HG03469 (cell line): ENCODE measurements at regions not wholly inside any gene's neighbourhood (a gene's known extent, or its start where the extent isn't known, plus 50 kb on each side); places are given as distances from the start of the nearest gene placed in this dataset.

Experiments
- ATAC-seq: cut with Tn5 transposase; IDR thresholded peaks from one replicate; pipeline ENCODE4 v1.9.1; 2021; ENCODE audit warnings: mild to moderate bottlenecking, moderate library complexity, moderate number of reproducible peaks; ENCODE audit not compliant: unreplicated experiment

DNA sequence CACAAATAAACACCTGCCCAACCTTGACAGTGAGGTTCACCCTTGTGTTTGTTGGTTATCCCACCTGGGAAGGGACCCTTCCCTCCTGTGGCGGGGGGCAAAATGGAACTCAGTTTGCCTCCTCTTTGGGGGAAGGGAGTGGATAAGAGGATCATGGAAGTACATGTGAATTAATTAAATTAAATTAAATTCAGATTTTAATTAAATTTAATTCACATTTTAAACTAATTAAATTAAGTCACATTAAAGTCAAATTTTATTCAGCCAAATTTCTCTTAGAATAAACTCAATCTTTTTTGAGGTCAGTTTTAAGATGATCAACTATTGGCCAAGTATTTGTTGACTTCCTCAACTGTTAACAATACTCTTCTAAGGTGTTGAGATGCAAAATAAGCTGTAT lies 252.4 kb upstream of the AJAP1 start:
- no peak for ATAC-seq

DNA sequence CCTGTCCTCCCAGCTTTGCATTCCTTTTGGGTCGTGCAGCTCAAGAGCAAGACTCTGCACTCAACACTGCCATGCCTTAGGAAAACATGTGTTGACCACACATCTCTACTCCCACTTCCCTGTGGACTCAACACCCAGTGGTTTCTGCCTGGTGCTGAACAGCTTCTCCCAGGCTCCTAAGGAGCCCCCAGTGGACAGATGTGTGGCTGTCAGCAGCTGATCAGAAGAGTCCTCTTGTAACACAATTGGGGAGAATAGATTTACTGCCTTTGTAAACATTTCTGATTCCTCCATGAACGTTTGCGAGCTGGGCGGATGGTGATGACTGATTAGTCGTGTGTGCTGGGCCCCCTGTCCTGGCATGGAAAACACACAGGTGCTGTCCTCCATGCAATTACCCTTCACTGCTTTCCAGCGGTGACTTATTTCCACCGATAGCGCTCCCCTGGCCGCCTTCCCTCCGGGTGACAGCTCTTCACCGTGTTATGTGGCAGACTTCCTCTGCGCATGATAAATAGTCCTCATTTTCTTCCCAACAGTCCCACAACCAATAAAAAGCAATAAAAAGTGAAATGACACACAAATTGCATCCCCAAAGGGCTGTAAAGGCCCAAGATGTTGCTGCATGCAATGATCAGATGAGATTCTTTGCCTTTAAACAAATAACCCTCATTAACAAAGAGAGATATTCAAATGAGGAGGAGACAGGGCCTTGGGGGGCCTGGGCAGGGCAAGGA lies 249.4 kb upstream of the AJAP1 start:
- ATAC-seq, result no peak

DNA sequence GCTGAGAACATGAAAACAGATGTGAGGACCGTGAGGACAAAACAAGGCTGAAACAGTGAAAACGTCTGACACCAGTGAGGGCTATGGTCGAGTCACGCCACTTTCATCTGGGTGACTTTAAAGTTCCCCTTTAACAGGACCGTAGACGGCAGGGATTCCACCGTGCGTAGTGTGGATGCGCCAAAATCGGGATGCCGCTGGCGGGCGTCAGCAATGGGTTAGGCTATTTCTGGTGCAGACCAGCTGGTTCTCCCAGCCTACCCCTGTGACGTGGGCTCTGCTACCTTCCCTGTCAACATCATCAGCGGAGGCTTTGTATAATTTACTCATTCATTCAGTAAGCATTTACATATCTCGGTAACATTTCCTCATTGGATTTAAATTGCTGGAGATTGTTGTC lies 246.6 kb upstream of the AJAP1 start:
- ATAC-seq, result no peak

DNA sequence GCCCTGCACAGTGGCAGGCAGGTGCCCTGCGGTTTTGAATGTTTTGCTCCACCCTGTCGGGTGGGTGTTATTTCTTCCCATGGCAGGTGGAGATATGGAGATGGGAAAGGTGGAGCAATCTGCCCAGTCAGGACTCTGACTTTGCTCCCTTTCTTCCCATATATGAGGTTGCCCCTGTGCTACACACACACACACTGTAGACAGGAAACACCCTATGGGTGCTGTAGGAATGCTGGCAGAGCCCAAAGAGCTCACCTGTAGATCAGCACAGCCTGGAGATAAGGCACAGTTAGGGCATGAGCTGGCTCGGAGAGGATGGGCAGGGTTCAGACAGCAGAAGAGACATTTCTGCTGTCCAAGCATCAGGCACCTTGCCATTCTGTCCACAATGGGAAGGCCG lies 246.0 kb upstream of the AJAP1 start:
- ATAC-seq, result no peak

DNA sequence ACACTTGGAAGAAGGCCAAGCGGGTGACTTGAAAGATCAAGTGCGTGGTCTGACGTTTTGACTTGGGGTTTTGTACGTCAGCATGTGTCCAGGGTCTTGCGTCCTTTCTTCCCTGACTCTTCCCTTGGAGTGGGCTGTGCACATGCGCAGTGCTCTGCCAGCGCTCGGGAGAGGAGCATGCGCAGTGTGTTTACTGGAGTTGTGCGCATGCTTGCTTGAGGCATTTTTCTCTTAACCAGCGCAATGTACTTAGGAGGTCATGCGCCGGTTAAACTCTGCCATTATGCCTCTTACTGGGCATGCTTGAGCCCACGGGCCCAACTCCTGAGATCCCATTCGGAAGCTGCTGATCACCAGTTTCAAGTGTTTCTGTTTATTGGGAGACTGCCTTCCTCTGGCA lies 242.5 kb upstream of the AJAP1 start:
- no peak for ATAC-seq

DNA sequence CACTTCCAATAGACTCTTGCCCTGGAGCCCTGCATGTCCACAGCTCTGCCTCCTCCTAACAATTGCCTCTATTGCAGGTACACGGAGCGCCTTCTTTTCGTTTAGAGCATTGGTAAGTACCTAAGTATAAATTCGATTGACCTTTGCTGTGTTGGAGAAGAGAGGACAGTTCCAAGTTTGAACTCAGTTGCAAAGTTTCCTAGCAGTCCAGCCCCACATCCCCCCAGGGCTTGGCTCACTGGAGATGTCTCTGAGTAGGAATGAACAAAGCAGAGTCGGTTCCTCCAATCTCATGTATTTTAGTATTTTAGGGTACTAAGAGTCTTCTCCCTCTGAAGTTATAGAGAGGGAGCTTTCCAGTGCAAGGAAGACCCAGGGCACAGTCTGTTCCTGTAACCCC lies 238.9 kb upstream of the AJAP1 start:
- no peak for ATAC-seq

DNA sequence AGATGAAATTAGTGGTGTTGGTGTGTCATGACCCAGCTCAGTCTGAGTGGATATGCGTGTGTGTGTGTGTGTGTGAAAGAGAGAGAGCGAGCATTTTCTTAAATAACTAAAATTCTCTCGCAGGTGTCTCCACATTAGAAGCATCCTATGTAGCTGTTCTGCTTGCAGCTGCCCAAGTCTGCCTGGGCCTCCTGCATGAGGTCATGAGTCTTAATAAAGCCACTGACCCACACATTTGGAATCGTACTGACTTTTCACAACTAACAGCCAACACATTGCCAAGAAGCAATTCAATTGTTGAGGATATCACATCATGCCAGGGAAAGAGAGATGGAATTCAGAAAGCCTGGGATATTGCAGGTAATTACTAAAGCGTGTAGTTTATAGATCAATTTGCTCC lies 238.2 kb upstream of the AJAP1 start:
- no peak for ATAC-seq

DNA sequence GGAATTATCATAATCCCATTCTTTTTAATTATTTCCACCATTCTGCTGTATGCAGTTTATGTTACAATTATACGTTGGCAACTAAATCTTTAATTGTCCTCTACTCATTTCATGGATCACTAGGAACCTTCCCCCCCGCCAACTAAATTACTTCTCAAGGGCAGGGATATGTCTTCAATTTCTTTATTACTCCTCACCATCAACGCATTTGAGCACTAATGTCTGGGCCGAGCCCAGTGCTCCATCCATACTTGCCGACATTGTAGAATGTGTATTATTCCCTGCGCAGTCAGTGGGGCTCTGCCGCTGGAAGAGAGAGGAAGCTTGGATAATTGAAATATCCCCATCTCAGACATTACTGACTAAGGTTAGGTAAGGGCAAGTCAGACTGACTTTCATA lies 236.4 kb upstream of the AJAP1 start:
- ATAC-seq, result no peak

DNA sequence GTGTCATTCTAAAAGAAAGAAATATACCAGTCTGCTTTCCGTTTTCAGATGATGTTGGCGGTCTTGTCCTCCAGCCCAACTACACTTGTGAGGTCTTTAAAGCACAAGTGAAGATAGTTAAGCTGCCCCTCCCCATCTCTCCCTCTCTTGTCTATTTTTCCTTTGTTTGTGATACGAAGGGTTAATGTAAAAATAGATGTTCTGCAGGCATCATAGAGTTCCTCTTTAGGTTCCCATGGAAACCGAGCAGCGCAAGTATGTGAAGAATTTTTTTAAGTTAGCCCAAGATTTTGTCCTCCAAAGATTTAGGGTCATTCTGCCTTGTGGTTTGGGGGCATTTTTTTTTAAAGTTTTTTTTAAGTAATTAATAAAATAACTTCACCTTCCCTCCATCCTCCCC lies 232.4 kb upstream of the AJAP1 start:
- no peak for ATAC-seq

DNA sequence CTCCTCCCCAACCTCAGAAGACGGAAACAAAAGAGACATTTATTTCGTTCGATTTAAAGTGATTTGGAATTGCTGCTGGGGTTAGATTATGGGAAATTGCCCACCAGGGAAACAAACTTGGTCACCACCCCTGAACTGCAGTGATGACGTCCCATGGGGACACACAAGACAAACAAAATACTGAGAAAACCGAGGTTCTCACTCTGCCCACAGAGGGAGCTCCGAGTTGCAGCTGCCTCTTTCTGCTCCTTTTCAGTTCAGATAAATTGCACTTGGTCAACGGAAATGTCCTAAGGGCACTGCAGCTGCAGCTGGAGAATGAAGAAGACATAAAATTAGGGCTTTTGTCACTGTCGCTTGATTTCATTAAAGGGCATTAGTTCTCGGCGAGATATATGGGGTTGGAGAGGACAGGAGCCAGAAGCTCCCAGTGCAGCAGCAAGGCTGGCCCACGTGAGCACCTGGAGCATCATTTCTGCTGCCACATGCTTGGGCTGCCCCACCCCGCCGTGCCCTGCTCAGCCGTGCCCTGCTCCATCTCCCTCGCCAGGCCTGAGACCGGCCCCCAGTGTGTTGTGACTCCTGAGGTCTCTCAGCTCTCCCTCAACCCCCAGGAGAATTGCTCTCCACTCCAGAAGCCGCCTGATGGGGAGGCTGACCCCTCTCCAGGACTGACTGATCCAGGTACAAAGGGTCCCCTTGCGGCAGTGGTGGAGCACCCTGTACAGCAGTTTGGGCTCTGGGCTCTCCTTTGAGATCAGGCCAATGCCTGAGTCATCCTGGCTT lies 231.7 kb upstream of the AJAP1 start:
- ATAC-seq, result no peak

DNA sequence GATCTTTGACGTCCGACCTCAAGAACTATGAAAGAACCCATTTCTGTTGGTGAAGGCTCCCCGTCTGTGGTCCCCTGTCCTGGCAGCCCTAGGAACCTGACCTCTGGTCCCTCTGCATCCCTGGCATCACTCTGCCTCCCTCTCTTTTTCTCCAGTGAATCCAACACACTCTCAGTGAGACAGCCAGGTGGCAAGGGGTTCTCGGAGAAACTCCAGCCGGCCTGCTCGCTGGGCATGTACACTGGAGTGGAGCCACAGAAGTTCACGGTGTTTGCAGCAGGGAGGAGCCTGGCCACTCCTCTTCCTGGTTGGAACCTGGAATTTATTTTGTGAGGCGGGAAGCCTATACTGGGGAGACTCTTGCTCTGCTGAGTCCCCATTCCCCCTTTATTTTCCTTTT lies 230.2 kb upstream of the AJAP1 start:
- no peak for ATAC-seq

DNA sequence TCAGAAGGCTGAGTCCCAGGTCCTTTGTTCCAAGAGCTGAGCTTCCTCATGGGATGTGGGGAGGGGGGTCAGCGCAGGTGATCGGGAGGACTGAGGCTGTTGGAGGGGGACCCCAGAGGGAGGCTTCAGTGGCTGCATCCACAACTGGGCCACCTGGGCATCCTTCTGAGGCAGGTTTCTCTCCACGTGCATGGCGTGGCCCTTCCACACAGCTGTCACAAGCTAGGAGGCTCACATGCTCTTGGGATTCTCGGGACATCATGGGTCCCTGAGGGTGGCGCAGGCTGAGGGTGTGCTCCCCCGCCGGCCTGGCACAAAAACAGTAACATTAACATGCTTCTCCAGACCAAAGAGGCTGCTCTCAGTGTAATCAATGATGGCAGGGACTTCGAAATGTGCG lies 229.6 kb upstream of the AJAP1 start:
- no peak for ATAC-seq

DNA sequence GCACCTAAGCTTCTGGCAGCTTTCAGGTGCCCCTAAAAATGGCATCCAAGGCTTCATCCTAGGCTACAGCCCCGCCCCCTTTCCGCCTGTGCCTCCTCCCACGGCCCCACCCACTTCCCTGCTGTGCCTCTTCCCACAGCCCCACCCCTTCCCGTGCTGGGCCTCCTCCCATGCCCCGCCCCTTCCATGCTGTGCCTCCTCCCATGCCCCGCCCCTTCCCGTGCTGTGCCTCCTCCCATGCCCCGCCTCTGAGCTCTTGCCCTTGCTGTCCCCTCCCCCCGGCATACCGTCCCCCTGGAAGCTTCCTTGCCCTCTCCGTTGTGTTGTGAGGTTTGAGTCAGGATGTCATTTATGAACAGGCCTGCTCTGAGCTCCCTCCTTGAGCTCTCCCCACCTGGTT lies 228.5 kb upstream of the AJAP1 start:
- no peak for ATAC-seq

DNA sequence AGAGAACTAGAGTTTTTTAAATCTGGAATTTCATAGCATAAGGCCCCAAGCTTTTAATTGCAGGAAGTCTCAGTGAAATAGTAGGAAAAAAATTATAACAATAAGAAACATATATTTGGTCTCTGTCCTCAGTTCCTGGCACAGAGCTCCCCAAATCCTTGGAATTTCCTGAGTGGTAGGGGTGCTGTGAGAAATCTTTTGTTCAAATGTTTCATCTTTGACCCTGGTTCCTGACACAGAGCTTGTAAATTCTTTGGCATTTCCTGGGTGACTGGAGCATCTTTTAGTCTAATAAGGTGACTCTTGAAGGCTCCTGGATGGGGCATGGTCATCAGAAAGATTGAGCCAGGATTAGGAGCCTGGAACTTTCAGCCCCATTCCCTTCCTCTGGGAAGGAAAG lies 225.7 kb upstream of the AJAP1 start:
- no peak for ATAC-seq

DNA sequence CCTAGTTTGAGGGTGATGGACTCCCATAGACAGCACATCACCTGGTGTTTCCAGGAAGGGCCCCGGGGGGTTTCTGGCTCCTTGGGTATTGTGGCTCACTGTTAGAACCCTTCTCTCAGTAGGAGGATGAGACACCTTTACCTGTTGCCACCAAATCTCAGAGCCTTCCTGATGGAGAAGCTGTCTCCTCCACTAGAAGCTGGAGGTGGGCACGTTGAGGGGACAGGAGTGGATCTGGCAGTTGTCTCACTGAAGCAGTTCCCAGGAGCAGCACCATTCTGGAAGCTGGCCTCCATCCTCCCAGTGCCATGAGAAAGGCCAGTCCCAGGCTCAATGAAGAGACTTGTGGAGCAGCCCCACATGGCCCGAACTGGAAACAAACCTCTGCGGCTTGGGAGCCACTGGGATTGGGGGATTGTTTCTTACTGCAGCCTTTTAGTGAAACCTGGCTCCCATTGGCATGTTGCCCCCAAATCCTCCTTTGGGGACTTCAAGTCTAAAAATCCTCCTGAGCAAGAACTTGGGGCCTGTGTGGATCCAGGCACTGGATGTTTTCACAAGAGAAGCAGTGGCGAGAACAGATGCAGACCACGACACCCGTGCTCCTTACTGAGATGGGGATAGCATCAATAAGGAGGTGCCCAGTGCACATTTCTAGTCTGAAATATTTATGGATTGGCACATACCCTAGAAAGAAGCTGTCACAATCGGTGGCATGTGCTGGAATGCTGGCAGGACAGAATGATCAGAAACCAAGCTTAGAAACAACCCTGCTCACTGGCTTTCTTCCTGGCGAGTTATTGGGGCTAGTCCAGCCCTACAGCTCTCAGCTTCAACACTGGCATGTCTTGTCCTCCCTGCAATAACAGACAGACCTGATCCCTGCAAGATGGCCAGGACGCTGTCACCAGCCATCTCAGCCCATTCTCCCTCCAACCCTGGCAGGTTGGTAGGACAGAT lies 223.7 kb upstream of the AJAP1 start:
- no peak for ATAC-seq

DNA sequence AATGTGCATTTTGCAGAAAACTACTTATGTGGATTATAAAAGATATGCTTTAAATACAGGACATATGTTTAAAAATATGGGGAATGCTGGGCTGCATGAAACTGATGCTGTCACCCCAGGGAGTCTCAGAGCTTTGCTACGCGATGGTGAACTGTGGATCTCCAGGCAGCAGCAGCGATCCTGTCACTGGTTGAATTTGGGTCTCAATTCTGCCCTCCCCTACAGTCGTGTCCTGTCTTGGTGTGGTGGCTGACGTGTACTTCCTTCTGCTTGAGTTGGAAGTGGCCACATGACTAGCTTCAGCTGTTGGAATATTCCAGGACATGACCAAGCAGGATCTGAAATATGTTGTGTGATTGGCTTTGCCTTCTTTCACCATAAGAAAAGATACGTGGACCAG lies 222.9 kb upstream of the AJAP1 start:
- ATAC-seq, result no peak

DNA sequence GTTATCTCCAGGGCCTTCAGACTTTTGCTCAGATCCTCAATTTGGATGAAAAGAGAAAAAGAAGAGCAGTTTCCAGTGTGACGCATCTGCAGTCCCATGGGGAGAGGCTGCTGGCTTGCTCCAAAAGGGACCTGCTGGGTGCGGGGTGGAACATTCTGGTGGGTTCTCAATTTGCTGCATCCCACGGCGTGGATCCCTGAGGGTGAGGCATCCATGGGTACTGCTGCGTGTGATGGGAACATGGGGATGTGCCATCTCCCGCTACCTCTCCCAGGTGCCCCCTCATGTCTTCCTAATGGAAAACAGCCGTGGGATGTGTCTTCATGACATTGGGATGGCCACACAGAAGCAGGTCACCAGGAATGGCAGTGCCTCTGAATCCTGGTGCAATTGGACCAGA lies 221.3 kb upstream of the AJAP1 start:
- ATAC-seq, result no peak

DNA sequence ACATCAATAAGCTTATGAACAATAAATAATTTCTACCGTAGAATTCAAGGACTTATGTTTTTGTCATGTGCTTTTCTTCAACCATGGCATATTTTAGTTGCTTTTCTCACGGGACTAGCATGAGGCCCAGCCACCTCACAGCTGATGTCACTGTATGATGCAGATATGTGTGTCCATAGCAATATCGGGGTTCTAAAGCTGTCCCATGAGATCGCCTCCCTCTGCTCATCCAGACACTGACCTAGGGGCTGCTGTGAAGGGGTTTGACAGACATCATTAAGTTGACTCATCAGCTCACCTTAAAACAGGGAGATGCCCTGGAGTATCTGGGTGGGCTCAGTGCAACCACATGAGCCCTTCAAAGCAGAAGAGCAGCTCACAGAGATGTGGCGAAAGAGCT lies 210.3 kb upstream of the AJAP1 start:
- no peak for ATAC-seq

DNA sequence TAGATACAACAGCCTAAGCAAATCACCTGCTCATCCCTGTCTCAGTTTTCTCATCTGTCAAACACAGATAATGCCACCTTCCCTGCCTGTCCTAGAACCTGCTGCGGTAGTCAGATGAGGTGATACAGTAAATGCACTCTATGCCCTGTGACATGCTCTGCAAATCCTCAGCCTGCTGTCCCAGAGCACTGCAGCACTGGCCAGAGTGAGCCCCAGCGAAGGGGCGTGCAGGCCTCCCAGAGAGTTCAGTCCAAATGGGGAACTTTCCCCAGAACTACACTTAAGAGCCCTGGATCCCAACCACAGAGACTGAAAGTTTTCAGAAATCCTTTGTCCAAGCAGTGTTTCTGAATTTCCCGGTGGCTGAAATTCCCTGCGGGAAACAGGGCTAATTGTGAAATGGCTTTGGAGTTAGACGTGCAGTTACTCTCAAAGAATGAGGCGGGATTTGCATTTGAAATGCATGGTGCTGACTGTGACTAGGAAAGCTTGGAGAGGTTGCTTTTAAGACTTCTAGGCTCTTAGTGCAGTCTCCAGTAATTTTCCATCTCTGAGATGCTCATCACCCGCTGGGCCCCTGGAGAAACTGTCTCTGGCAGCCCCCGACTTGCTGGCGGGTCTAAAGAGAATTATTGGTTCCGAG lies 206.5 kb upstream of the AJAP1 start:
- no peak for ATAC-seq

DNA sequence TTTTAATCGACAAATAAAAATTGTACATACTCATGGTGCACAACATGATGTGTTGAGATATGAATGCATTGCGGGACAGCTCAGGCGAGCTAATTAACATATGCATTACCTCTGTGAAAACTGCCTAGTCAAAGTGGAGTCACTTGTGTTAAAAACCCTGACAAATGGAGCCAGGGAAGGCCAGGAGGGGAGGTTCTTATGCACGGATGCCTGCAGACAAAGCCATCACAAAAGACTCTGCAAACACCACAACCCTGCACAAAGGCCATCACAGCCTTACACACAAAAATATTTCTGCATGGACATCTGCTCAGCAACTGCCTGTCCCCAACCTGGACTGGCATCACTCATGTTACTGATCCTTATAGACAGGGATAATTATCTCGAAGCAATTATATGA lies 204.4 kb upstream of the AJAP1 start:
- ATAC-seq, result no peak

DNA sequence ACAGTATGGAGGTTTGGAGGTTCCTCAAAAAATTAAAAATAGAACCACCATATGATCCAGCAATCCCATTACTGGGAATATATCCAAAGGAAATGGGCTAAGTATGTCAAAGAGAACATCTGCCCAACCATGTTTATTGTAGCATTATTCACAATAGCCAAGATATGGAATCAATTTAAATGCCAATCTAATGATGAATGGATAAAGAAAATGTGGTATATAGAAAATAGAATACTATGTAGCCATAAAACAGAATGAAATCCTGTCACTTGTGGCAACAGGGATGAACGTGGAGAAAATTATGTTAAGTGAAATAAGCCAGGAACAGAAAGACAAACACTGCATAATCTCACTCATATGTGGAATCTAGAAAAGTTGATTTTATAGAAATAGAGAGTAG lies 201.7 kb upstream of the AJAP1 start:
- ATAC-seq, result no peak
